LNCaP clone FGC (cell line): ENCODE measurements at regions not wholly inside any gene's neighbourhood (a gene's known extent, or its start where the extent isn't known, plus 50 kb on each side); places are given as distances from the start of the nearest gene placed in this dataset.
A peak's percentile ranks its signal among the peaks of the same experiment; 100 is the strongest.
"Not testable (repeated sequence)": the region's sequence is repeated elsewhere in the genome, so short reads cannot be mapped to it uniquely, and the experiment has no call there.

Source experiments
- DNase-seq: peaks from one replicate; pipeline ENCODE4 v3.0.0-alpha.2; 2011; ENCODE audit warnings: low read depth
- H3K4me3 ChIP-seq: 2 replicates; pipeline ENCODE4 v1.5.1; 2011; ENCODE audit warnings: mild to moderate bottlenecking, low read depth, low read length, control low read depth
- TF ChIP-seq, protein P1 (sequence below): IDR thresholded peaks from 2 replicates; pipeline ENCODE4 v1.5.1; 2012; ENCODE audit warnings: mild to moderate bottlenecking; ENCODE audit not compliant: control insufficient read depth, insufficient read depth; ENCODE audit errors: extremely low read depth

DNA sequence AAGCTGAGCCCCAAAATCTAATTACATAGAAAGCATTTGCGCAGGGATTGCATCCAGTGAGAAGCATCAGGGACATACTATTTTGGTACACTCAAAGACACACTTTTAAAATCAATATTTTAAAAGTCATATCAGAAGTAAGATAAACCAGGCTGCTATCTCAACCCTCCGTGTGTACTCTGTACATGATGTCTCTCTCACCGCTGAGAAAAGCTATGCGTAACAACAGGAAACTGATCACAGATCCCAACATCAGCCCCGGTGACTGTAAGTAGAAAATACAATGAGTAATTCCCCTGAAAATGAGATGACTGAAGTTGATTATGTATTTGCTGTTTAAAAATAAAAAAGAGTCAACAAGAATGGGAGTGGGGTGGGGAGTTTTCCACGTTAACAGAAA lies 329.8 kb downstream of the BCL2L11 start:
- H3K4me3 ChIP-seq = not testable (repeated sequence)

DNA sequence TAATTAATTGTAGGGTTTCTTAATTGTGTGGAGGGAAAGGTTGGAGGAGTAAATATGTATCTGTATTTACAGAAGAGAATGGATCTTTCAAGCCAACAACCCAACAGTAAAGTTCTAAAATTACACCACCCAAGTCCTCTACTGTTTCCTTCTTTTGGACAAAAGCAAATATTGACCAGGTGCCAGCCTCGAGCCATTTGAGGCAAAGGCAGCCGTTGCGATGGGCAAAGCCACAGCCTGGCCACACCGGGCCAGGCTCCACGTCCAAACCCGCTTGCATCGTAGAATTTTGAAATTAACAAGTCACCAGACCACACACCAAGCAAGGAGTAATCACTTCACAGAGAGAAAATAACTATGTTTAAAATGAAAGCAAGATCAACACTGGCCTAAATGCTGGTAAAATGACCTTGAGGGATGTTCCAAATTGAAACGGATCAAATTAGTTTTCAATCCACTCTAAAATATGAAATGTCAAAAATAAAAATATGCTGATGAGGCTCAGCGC lies 331.0 kb downstream of the BCL2L11 start:
- H3K4me3 ChIP-seq, DNase-seq: not testable (repeated sequence)

More for the DNA sequence above, 329.8 kb downstream of the BCL2L11 start:
- DNase-seq = not testable (repeated sequence)

DNA sequence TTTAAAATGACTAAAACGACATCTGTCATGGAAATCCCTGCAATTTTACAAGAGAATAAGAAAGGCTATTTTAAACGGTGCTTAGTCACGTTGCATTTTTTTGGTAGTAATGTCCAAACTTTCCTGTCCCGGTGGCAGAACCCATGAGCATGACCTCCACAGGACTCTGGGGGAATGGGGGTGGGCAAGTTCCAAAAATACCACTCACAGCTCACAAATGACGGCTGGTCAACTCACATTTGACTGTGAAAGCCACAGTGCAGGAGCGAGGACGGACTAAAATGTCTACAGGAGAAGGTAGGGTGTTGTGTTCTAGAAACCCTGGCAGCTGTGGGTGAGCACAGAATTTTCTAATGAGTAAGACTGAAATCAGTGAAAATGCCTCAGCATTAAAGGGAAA lies 331.5 kb downstream of the BCL2L11 start:
- not testable (repeated sequence) for DNase-seq, H3K4me3 ChIP-seq

DNA sequence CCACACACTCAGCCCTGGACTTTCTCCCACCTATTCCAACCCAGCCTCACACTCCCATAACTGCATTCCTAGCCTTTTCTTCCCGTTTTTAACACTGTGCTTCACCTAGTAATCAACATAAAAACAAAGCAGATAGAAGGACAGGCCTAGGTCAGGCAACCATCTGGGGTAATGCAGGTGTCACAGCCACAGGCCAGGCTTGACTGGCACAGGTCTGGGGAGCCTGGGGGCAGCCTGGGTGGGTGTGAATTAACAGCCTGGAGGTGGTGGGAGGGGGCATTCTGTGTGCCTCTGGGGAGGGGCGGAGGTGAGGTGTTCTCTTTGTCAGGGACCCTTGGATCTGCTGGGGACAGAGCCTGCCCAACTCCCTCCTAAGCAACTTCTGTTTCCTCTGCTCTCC lies 332.6 kb downstream of the BCL2L11 start:
- not testable (repeated sequence) for DNase-seq, H3K4me3 ChIP-seq

DNA sequence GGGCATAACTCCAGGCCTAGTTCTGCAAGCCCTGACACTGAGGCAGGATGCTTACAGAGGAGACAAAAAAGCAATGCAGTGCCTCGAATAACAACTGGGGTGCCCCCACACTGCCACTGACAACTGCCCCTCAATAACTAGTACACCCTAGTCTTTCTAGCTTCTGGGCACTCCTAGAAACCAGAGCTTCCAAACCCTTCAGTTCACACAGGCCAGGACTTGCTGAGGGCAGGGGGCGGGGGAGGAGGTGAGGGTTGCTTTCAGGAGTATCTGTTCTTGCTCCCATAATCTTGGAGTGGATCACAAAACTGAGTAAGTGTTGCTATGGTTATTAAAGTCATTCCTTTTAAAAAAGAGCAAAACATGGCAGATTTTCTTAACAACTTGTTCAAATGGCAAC lies 333.1 kb downstream of the BCL2L11 start:
- DNase-seq, H3K4me3 ChIP-seq: not testable (repeated sequence)

DNA sequence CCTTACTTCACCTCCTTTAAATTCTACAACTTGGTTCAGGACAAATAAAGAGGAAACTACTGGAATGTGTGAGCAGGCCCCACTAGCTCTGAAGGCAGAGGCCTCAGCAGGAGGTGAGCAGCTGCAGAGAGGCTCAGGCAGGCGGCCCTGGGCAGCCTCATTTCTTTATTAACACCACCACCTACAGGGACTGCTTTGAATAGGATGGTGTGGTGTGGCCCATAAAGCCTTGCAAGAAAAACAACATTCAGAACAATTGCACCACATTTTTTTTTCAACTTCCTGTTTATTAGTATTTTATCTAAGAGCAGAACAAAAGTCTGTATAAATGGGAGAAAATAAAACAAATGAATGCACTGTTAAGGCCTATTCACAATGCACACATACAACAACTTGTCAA lies 333.7 kb downstream of the BCL2L11 start:
- TF ChIP-seq, protein P1, sequence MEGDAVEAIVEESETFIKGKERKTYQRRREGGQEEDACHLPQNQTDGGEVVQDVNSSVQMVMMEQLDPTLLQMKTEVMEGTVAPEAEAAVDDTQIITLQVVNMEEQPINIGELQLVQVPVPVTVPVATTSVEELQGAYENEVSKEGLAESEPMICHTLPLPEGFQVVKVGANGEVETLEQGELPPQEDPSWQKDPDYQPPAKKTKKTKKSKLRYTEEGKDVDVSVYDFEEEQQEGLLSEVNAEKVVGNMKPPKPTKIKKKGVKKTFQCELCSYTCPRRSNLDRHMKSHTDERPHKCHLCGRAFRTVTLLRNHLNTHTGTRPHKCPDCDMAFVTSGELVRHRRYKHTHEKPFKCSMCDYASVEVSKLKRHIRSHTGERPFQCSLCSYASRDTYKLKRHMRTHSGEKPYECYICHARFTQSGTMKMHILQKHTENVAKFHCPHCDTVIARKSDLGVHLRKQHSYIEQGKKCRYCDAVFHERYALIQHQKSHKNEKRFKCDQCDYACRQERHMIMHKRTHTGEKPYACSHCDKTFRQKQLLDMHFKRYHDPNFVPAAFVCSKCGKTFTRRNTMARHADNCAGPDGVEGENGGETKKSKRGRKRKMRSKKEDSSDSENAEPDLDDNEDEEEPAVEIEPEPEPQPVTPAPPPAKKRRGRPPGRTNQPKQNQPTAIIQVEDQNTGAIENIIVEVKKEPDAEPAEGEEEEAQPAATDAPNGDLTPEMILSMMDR = peak; percentile 40
- H3K4me3 ChIP-seq = not testable (repeated sequence)
- peak; percentile 39 for DNase-seq

DNA sequence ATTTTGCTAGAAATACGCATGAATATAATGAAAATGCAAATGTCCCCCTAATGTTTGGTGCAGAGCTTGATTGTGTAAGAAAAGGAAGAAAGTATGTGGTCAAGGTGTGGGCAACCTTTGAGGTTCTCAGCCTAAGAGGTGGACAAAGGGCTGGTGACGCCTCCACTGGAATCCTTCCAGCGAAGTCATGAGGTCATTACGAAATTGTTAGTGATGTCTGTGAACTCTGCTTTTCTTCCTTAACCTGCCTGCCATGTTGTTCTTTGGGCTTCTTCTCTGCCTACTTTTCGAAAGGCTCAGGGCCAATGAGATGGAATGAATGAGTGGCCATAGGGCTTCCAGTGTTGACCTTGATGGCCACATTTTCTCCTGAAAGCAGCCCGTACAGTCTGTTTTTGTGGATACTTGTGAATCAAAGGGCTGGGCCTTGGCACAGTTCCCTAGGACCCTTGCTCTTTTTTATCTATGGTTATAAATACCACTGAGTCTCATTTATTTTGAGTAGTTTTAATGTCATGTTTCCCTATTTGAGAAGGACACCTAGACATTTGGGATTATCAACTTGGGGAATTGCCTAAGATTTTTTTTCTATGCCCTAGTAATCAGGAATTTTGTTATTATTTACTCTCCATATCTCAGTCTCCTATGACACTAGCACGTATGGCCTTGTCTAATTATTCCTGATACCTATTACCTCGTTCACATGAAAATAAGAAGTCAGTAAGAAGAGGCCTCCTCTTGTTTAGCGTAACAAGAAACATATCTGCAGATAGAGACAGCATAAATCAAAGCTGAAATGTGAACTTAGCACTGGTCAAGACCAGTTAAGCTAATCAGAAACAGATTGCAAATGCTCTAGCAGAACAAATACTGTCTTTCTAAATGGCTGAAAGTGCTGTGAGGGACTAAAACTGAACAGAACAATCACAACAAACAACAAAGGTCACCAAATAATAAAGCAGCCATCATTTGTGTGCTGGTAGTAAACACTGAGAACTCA lies 334.6 kb downstream of the BCL2L11 start:
- DNase-seq, H3K4me3 ChIP-seq: not testable (repeated sequence)

DNA sequence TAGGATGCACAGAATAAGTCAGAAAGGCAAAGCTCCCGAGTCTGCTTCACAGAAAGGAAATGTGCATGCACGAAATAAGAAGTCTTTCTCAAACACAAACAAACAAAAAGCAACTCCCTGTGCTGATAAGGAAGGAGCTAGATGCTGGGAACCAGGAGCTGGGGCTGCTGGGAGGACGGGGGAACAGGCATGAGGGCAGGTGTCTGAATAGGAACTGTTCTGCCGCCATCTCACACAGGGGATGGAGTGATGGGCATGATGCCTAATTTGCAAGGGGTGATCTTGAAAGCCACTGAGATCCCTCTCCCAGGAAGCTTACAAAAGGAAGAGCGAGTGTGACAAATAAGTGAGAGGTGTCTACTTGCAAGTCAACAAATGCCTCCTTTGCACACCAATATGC lies 336.5 kb downstream of the BCL2L11 start:
- not testable (repeated sequence) for H3K4me3 ChIP-seq, DNase-seq

DNA sequence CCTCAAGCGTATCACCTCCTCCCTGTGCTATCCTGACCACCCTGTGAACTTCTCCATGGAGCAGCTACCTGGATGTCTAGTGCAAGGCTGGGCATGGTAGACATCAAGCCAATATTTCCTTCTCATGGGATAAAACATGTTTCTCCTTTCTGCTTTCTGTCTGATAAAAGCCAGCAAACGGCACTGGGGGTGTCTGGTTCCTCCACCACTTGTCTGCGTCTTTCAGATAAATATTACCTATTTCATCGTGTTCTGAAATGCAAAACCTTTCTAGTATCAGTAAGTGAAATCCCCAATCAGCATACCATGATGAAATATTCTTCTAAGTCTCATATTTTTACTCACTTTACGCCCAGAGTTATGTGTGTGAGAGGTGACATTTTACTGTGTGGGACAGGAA lies 340.2 kb downstream of the BCL2L11 start:
- DNase-seq, H3K4me3 ChIP-seq: not testable (repeated sequence)

DNA sequence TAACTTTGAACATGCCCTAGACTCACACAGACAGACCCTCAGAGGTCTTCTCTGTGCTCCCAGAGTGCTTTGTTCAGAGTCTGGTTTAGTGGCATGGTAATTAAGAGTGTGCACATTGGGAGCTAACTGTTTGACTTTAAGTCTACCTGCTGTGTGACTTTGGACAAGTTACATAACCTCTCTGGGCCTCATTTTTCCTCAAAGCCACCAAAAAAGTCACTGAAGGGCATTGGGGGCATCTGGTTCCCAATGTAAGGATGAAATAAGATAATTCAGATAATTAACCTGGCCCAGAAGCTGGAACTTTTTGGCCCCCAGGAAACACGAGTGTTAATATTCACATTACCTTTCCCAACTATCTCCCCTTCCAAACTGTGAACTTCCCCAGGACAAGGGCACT lies 341.1 kb downstream of the BCL2L11 start:
- H3K4me3 ChIP-seq, DNase-seq: not testable (repeated sequence)

DNA sequence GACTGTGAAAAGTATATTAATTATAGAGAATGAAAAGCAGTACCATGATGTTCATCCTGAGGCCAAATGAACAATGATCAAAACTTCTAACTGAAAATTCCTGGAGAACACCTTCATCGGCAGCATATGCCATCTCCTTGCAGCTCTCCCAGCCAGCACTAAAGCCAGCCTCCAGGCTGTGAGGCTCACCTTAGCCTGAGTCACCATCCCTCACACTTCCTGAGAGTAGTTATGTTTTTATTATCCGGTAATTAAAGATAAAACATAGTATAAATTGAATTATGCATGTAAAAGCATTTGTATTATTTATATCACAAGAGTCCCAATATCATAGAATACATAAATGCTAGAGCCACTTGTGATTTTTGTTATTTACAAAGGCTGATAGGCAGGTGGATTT lies 341.9 kb downstream of the BCL2L11 start:
- H3K4me3 ChIP-seq, DNase-seq: not testable (repeated sequence)

DNA sequence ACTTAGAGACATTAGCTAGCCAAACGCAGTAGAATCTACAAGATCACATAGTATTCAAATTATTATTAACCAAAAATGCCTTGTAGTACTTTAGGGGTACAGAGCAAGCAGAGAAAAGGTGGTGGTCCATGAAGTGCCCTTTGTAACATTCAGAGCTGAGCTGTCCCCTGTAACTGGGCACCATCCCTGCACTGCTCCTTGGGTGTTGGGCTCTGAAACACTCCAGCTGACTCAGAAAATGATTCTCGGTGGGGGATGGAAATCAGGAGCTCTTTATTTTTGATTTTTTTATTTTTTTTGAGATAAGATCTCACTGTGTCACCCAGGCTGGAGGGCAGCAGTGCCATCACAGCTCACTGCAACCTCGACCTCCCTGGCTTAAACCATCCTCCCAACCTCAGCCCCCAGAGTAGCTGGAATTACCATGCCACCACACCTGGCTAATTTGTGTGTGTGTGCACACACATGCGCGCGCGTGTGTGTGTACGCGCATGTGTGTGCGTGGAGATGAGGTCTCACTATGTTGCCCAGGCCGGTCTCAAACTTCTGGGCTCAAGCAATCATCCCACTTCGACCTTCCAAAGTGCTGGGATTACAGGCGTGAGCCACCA lies 342.6 kb downstream of the BCL2L11 start:
- not testable (repeated sequence) for H3K4me3 ChIP-seq, DNase-seq

DNA sequence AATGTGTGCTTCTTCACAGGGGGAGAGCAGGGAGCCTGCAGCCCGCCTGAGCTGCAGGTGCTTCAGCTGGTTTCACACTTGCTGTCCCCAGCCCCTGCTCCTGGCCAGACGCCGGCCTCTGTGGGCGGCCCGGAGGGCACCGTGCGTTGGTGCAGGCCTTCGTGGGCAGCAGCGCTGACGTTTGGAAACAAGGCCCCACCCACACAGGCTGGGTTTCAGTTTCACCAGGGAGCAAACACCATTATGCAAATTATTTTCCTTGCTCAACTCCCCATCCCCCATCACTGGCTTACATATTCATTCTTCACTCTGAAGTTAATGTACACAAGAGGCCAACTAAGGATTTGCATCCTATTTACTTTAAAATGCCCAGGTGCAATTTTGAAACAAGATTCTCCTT lies 343.2 kb downstream of the BCL2L11 start:
- DNase-seq, H3K4me3 ChIP-seq: not testable (repeated sequence)

DNA sequence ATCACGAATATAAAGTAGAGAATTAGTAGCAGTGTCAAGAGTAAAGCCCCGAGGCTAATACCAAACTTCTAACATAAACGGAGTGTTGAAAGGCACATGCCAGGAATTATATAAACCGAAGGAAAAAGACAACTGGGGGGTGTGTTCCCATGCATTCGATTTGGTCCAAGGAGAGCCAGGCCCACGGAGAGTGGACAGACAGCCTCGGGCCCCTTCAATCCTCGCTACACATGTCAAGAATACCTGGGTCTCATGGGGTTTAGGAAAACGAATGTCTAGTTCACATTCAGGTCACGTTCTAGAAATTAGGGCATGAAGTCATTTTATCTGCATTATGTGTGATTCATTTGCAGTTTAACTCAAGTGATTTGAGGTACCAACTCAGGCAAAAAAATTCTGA lies 343.7 kb downstream of the BCL2L11 start:
- H3K4me3 ChIP-seq, DNase-seq: not testable (repeated sequence)

DNA sequence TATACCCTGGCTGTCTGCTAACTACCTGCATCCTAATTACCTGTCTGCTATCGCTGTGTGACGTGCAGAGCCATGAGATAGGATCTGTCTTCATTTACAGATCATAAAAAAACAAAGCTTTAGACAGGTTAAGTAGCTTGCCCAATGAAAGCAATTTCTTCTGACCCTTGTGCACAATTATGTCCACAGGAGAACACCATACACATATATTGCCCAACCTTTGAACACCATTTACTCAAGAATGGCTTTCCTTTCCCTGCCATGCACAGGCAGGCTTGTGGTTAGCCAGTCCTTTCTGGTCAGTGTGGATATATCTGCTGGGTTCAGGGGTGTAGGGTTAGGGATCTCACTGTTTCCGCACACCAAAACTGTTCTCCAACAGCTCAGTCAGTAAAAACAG lies 344.8 kb downstream of the BCL2L11 start:
- DNase-seq, H3K4me3 ChIP-seq: not testable (repeated sequence)

DNA sequence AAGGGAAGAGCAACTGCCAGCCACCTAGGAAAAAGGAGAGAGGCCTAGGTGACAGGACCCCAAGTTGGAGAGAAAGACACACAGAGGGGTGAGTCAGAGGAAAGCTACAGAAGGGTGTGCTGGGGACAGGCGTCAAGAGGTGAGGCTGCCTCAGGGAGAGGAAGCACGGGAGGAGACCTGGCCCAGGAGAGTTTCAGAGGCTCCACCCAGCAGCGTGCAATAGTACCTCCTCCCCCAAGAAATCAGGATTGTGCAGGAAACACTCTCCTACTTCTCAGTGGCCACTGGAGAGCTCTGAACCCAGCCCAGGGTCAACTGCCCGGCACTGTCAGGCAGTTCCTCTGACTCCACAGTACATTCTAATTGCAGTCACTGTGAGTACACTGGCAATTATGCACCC lies 346.0 kb downstream of the BCL2L11 start:
- not testable (repeated sequence) for DNase-seq

DNA sequence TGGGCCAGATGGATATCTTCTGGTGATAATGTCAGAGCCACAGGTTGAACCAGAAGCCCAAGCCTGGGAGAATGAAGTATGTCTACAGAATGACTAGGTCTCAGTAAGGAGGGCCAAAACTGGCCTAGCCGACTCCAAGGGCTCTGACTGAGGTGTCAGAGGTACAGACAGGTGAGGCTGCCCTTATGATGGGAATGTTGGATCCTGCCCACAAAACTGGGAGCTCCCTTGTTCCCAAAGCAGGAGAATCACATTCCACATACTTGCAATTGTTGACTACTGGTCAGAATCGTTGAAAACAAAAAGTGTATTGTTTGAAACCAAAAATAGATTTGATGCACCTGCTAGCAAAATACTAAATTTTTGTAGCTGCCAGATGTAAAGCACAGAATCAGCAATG lies 350.2 kb downstream of the BCL2L11 start:
- not testable (repeated sequence) for DNase-seq, H3K4me3 ChIP-seq

More for the DNA sequence above, 346.0 kb downstream of the BCL2L11 start:
- not testable (repeated sequence) for H3K4me3 ChIP-seq

DNA sequence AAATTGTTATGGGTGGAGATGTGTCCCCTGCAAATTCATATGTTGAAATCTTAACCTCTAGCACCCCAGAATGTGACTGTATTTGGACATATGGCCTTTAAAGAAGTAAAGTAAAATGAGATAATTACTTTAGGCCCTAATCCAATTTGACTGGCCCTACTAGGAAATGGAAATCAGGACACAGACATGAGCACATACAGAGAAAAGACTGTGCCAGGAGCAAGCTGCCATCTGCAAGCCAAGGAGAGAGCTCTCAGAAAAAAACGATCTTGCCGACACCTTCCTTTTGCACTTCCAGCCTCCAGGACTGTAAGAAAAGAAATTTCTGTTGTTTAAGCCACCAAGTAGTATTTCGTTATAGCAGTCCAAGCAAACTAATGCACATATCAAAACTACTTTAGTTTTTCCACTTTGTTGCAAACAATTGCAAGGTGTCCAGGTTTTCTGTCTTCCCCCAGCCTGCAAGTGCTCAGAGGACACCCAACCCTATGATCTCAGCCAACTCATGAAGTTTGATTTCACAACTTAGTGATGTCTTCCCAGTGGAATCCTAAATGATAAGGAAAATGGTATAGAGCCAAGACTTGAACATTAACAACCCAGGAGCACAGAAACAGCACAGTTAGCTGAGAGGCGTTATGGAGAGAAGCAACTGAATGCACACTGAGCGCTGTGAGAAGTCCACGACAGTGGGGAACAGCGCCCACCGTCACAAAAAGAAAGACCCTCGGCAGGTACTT lies 351.2 kb downstream of the BCL2L11 start:
- not testable (repeated sequence) for H3K4me3 ChIP-seq, DNase-seq
